Mesenchymal stem cell (in vitro differentiated cells and primary cell): ENCODE measurements at regions not wholly inside any gene's neighbourhood (a gene's known extent, or its start where the extent isn't known, plus 50 kb on each side); places are given as distances from the start of the nearest gene placed in this dataset.
A peak's percentile ranks its signal among the peaks of the same experiment; 100 is the strongest.

ENCODE experiments used
- DNase-seq: peaks from one replicate; pipeline ENCODE4 v3.0.0-alpha.2; 2013
- H2AFZ ChIP-seq: one replicate; pipeline ENCODE4 v1.6.1; 2013; ENCODE audit warnings: low read depth, mild to moderate bottlenecking, control low read depth, inconsistent platforms, low read length, moderate library complexity
- H2AK5ac ChIP-seq: 2 replicates; pipeline ENCODE4 v1.6.1; 2013; ENCODE audit warnings: low read length, moderate library complexity, mild to moderate bottlenecking, inconsistent platforms; ENCODE audit not compliant: severe bottlenecking
- H2BK120ac ChIP-seq: one replicate; pipeline ENCODE4 v1.6.1; 2013; ENCODE audit warnings: low read depth, mild to moderate bottlenecking, inconsistent platforms, low read length, moderate library complexity
- H2BK12ac ChIP-seq, 2 experiments: one replicate each; pipeline ENCODE4 v1.6.1; 2013; ENCODE audit warnings: inconsistent platforms in 2 of 2, low read length in 2 of 2, mild to moderate bottlenecking in 2 of 2, moderate library complexity in 2 of 2, control low read depth in 1 of 2
- H2BK15ac ChIP-seq: one replicate; pipeline ENCODE4 v1.6.1; 2013; ENCODE audit warnings: mild to moderate bottlenecking, low read depth, inconsistent platforms; ENCODE audit not compliant: poor library complexity, severe bottlenecking
- H2BK5ac ChIP-seq: 2 replicates; pipeline ENCODE4 v1.6.1; 2013; ENCODE audit warnings: low read depth, mild to moderate bottlenecking, low read length, control low read depth, inconsistent platforms; ENCODE audit not compliant: poor library complexity, severe bottlenecking
- H3K14ac ChIP-seq, 2 experiments: one replicate each; pipeline ENCODE4 v1.6.1; 2013; ENCODE audit warnings: inconsistent platforms in 2 of 2, low read length in 2 of 2, control low read depth in 1 of 2, mild to moderate bottlenecking in 1 of 2, moderate library complexity in 1 of 2
- H3K18ac ChIP-seq, 2 experiments: one replicate each; pipeline ENCODE4 v1.6.1; 2013; ENCODE audit warnings: inconsistent platforms in 2 of 2, low read length in 2 of 2, control low read depth in 1 of 2, low read depth in 1 of 2, mild to moderate bottlenecking in 1 of 2
- H3K23ac ChIP-seq, 2 experiments: one replicate each; pipeline ENCODE4 v1.6.1; 2013; ENCODE audit warnings: inconsistent platforms in 2 of 2, low read length in 2 of 2, mild to moderate bottlenecking in 2 of 2, moderate library complexity in 2 of 2, control low read depth in 1 of 2
- H3K27ac ChIP-seq: 2 replicates; pipeline ENCODE4 v1.5.1; 2013; ENCODE audit warnings: mild to moderate bottlenecking, moderate library complexity, low read length, control low read depth, inconsistent platforms; ENCODE audit not compliant: poor library complexity, severe bottlenecking
- H3K27me3 ChIP-seq, 2 experiments: 2 replicates each; pipeline versions ENCODE4 v1.6.1 to v1.7.0; 2013; ENCODE audit warnings: low read length in 2 of 2, mild to moderate bottlenecking in 2 of 2, moderate library complexity in 2 of 2, control low read depth in 1 of 2, inconsistent platforms in 1 of 2; ENCODE audit not compliant: control insufficient read depth in 1 of 2, insufficient read depth in 1 of 2
- H3K36me3 ChIP-seq, 2 experiments: 2 replicates each; pipeline versions ENCODE4 v1.6.1 to v1.7.0; 2013; ENCODE audit warnings: low read length in 2 of 2, control low read depth in 1 of 2, inconsistent platforms in 1 of 2, low read depth in 1 of 2, mild to moderate bottlenecking in 1 of 2; ENCODE audit not compliant: insufficient read depth in 2 of 2, control insufficient read depth in 1 of 2
- H3K4ac ChIP-seq, 2 experiments: one replicate each; pipeline ENCODE4 v1.6.1; 2013; ENCODE audit warnings: inconsistent platforms in 2 of 2, low read length in 2 of 2, mild to moderate bottlenecking in 2 of 2, moderate library complexity in 2 of 2, control low read depth in 1 of 2, low read depth in 1 of 2
- H3K4me1 ChIP-seq: 2 replicates; pipeline ENCODE4 v1.6.1; 2013; ENCODE audit warnings: low read depth, low read length, control low read depth; ENCODE audit not compliant: control insufficient read depth, insufficient read depth
- H3K4me2 ChIP-seq: 2 replicates; pipeline ENCODE4 v1.6.1; 2013; ENCODE audit warnings: low read length, mild to moderate bottlenecking, inconsistent platforms; ENCODE audit not compliant: poor library complexity, severe bottlenecking
- H3K4me3 ChIP-seq, 2 experiments: 2 replicates each; pipeline versions ENCODE4 v1.5.1 to v1.7.0; 2013; ENCODE audit warnings: low read length in 2 of 2, mild to moderate bottlenecking in 2 of 2, control low read depth in 1 of 2, low read depth in 1 of 2; ENCODE audit not compliant: insufficient read depth in 1 of 2
- H3K79me1 ChIP-seq: replicated peaks from 2 replicates; pipeline ENCODE4 v1.6.1; 2013; ENCODE audit warnings: mild to moderate bottlenecking, control low read depth, low read length, inconsistent platforms; ENCODE audit not compliant: poor library complexity, severe bottlenecking
- H3K9ac ChIP-seq: 2 replicates; pipeline ENCODE4 v1.7.0; 2013; ENCODE audit warnings: mild to moderate bottlenecking, low read length, moderate library complexity
- H3K9me3 ChIP-seq: 2 replicates; pipeline ENCODE4 v1.7.0; 2013; ENCODE audit warnings: mild to moderate bottlenecking, low read length; ENCODE audit not compliant: control insufficient read depth
- H4K8ac ChIP-seq: one replicate; pipeline ENCODE4 v1.6.1; 2013; ENCODE audit warnings: inconsistent platforms, mild to moderate bottlenecking, low read length, moderate library complexity
- H4K91ac ChIP-seq: one replicate; pipeline ENCODE4 v1.6.1; 2013; ENCODE audit warnings: mild to moderate bottlenecking, low read length, inconsistent platforms
- WGBS: methylation state at CpG from one replicate; pipeline ENCODE4 v1.1.7; 2013; ENCODE audit warnings: mixed read lengths; 5-methylcytosine and 5-hydroxymethylcytosine counted together

DNA sequence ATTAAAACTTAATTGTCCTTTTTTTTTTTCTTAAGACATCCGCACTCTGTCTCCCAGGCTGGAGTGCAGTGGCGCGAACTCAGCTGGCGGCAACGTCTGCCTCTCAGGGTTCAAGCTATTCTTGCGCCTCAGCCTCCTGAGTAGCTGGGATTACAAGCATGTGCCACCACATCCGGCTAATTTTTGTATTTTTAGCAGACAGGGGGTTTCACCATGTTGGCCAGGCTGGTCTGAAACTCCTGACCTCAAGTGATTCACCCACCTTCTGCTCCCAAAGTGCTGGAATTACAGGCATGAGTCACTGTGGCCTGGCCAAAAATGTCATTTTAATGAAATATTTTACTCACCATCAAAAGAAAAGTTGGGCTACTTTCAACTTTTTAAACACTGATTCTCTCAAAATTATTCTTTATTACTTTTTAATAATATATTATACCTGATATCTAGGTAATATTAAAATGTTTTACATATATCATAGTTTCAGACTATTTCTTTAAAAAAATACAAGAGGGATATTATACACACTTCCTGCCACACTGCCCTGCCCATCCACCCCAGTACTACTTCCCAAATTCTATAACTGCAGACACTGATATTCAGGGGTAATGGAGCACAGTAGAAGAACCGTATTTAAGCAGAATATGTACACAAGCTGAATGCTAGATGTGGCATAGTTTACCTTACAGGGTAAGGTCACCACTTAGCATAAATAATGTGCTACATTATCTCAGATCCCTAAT, 723.9 kb upstream of the ZNF385D start:
- no peak overlapping the region for H3K4me3 ChIP-seq
- no peak overlapping the region for H3K9ac ChIP-seq
- no peak overlapping the region for H3K4ac ChIP-seq
- H3K4me2 ChIP-seq, result no peak overlapping the region
- peaks cover 4% of the 10 kb centered on the region for H3K4me1 ChIP-seq
- peaks cover 0 to 19% of the 10 kb centered on the region in 2 experiments for H3K27me3 ChIP-seq
- H2BK5ac ChIP-seq, result no peak overlapping the region
- peak overlapping the region; percentile 52 for H3K27ac ChIP-seq
- DNase-seq, result peak; percentile 23
- no peaks in the 10 kb centered on the region for H3K79me1 ChIP-seq
- 58% methylated on average over 7 of the region's 8 CpGs for WGBS
- no peak overlapping the region for H2AFZ ChIP-seq
- no peak overlapping the region for H3K18ac ChIP-seq
- H2BK120ac ChIP-seq, result no peak overlapping the region
- no peak overlapping the region for H2BK12ac ChIP-seq
- no peak overlapping the region for H3K14ac ChIP-seq
- no peaks in the 10 kb centered on the region for H3K36me3 ChIP-seq
- H2AK5ac ChIP-seq, result no peak overlapping the region
- H4K91ac ChIP-seq, result no peak overlapping the region
- H3K23ac ChIP-seq, result no peak overlapping the region
- H2BK15ac ChIP-seq, result no peak overlapping the region
- H3K9me3 ChIP-seq, result no peaks in the 10 kb centered on the region
- H4K8ac ChIP-seq, result no peak overlapping the region

- Histone ChIP-seq H4K91ac (no peak overlapping the region), H3K23ac (no peak overlapping the region), H2BK15ac (no peak overlapping the region), H2AFZ (no peak overlapping the region), H3K4ac (no peak overlapping the region), H3K18ac (no peak overlapping the region), H3K79me1 (no peaks in the 10 kb centered on the region), H3K9ac (no peak overlapping the region), H3K4me2 (no peak overlapping the region), H3K14ac (no peak overlapping the region), H3K27ac (no peak overlapping the region), H4K8ac (no peak overlapping the region), H3K27me3 (peaks cover 0 to 20% of the 10 kb centered on the region in 2 experiments), H3K9me3 (no peaks in the 10 kb centered on the region), H3K4me1 (peaks cover 4% of the 10 kb centered on the region), H2BK120ac (no peak overlapping the region), H2AK5ac (no peak overlapping the region), H3K36me3 (no peaks in the 10 kb centered on the region), H2BK12ac (no peak overlapping the region), H2BK5ac (no peak overlapping the region), H3K4me3 (no peak overlapping the region)
- 91% methylated on average over 3 of the region's 3 CpGs for WGBS
- no peak for DNase-seq
Observed at GRCh38 chr3:22475665-22476240, 724.7 kb upstream of the ZNF385D start.

DNA sequence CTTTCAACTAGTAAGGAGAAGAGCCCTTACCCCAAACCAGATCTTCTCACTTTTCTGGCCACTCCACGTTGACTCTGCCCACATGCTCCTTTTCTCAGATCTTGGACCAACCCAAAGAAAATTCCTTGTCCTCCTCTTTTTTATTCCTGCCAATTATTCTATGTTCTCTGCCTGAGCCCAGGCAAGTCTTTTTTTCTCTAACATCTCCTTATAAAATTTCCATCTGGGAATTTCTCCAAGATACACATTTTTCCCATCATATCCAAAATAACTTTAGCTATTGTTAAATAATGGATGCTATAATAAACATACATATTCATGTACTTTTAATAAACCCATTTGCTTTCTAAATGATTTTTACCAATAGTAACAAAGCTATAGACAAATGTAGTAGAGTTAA, 726.0 kb upstream of the ZNF385D start:
- Histone ChIP-seq H3K27me3 (peaks cover 0 to 12% of the 10 kb centered on the region in 2 experiments), H2BK5ac (no peak overlapping the region), H3K79me1 (no peaks in the 10 kb centered on the region), H3K4me2 (no peak overlapping the region), H3K18ac (no peak overlapping the region), H3K14ac (no peak overlapping the region), H4K91ac (no peak overlapping the region), H3K9me3 (no peaks in the 10 kb centered on the region), H3K23ac (no peak overlapping the region), H3K27ac (no peak overlapping the region), H2AFZ (no peak overlapping the region), H2BK12ac (no peak overlapping the region), H3K4ac (no peak overlapping the region), H3K4me1 (peaks cover 4% of the 10 kb centered on the region), H2AK5ac (no peak overlapping the region), H3K36me3 (no peaks in the 10 kb centered on the region), H2BK120ac (no peak overlapping the region), H2BK15ac (no peak overlapping the region), H3K4me3 (no peak overlapping the region), H3K9ac (no peak overlapping the region), H4K8ac (no peak overlapping the region)
- DNase-seq, result no peak
- 59% methylated on average over 1 of the region's 1 CpG for WGBS

GRCh38 chr3:22485954-22486353, 717.2 kb upstream of the UBE2E2 start:
- Histone ChIP-seq H3K4me2 (no peak overlapping the region), H3K9me3 (no peaks in the 10 kb centered on the region), H3K79me1 (no peaks in the 10 kb centered on the region), H3K14ac (no peak overlapping the region), H3K4me3 (no peak overlapping the region), H2BK12ac (no peak overlapping the region), H3K18ac (no peak overlapping the region), H2AK5ac (no peak overlapping the region), H3K9ac (no peak overlapping the region), H3K23ac (no peak overlapping the region), H2BK120ac (no peak overlapping the region), H4K8ac (no peak overlapping the region), H2BK15ac (no peak overlapping the region), H3K36me3 (no peaks in the 10 kb centered on the region), H3K4me1 (no peaks in the 10 kb centered on the region), H3K27ac (no peak overlapping the region), H2BK5ac (no peak overlapping the region), H4K91ac (no peak overlapping the region), H3K27me3 (peaks cover 0 to 6% of the 10 kb centered on the region in 2 experiments), H3K4ac (no peak overlapping the region), H2AFZ (no peak overlapping the region)
- no peak for DNase-seq
- WGBS, result 69% methylated on average over 2 of the region's 3 CpGs
